GM12878 (cell line): ENCODE measurements at regions not wholly inside any gene's neighbourhood (a gene's known extent, or its start where the extent isn't known, plus 50 kb on each side); places are given as distances from the start of the nearest gene placed in this dataset.

Experiments
- ATAC-seq: fragments of 200-7000 bp; cut with Tn5 transposase; 3 replicates; pipeline ENCODE4 v1.9.1; 2020; ENCODE audit warnings: mild to moderate bottlenecking, moderate library complexity
- BruUV-seq: library from RNA; stranded (reverse); fragments of 400-500 nt; replicated peaks from 2 replicates; lab custom pipeline; 2021; lab: Mats Ljungman, UMichigan
- CTCF ChIA-PET: fragments of 300-600 bp; sonication (Branson Sonifier 250); formaldehyde crosslinking; extraction: SDS; loops from one replicate; lab custom pipeline; 2021; ENCODE audit warnings: inconsistent platforms; lab: Yijun Ruan, JAX
- POLR2A ChIA-PET: fragments of 350-600 bp; formaldehyde crosslinking; extraction: SDS; loops from one replicate; lab custom pipeline; 2021; ENCODE audit warnings: inconsistent platforms; lab: Charles Lee
- RAD21 ChIA-PET: fragments of 300-600 bp; sonication (Branson Sonifier 250); formaldehyde crosslinking; loops from one replicate; lab custom pipeline; 2023; ENCODE audit warnings: antibody characterized with exemption; ENCODE audit not compliant: unreplicated experiment; lab: Charles Lee
- SMC1A ChIA-PET: fragments of 300-600 bp; sonication (Branson Sonifier 250); formaldehyde crosslinking; loops from one replicate; lab custom pipeline; 2023; ENCODE audit not compliant: unreplicated experiment, uncharacterized antibody; lab: Charles Lee
- DNase-seq: peaks from one replicate; pipeline ENCODE4 v3.0.0-alpha.2; 2011; ENCODE audit warnings: low read depth, low spot score
- FAIRE-seq: peaks from 3 replicates; lab custom pipeline; 2011; peaks lifted over from hg19 to GRCh38; lab: Jason Lieb, UNC
- H2AFZ ChIP-seq: 2 replicates; pipeline ENCODE4 v1.6.0; 2011; ENCODE audit warnings: low read depth, low read length, control low read depth; ENCODE audit not compliant: control insufficient read depth
- H3K27ac ChIP-seq: 2 replicates; pipeline ENCODE4 v1.5.1; 2011; ENCODE audit warnings: control low read depth; ENCODE audit not compliant: control insufficient read depth, insufficient read depth
- H3K27me3 ChIP-seq, 2 experiments: replicated peaks in 1 of 2; 2 replicates each; pipeline versions ENCODE4 v1.6.0 to v1.6.1; 2011; ENCODE audit warnings: low read length in 1 of 2; ENCODE audit not compliant: control insufficient read depth in 2 of 2, insufficient read depth in 2 of 2
- H3K36me3 ChIP-seq, 2 experiments: 2 replicates each; pipeline ENCODE4 v1.5.1; 2011; ENCODE audit warnings: low read length in 1 of 2; ENCODE audit not compliant: control insufficient read depth in 2 of 2, insufficient read depth in 2 of 2
- H3K4me1 ChIP-seq: 2 replicates; pipeline ENCODE4 v1.6.1; 2011; ENCODE audit warnings: mild to moderate bottlenecking, low read length, moderate library complexity, mixed read lengths; ENCODE audit not compliant: control insufficient read depth, insufficient read depth
- H3K4me2 ChIP-seq: 2 replicates; pipeline ENCODE4 v1.6.0; 2011; ENCODE audit warnings: control low read depth; ENCODE audit not compliant: control insufficient read depth, insufficient read depth
- H3K4me3 ChIP-seq: fragments of 200-600 bp; sonication (generic); 2 replicates; pipeline ENCODE4 v1.5.1; 2016
- H3K79me2 ChIP-seq: 2 replicates; pipeline ENCODE4 v1.6.0; 2011; ENCODE audit warnings: low read length; ENCODE audit not compliant: control insufficient read depth, insufficient read depth
- H3K9ac ChIP-seq: 2 replicates; pipeline ENCODE4 v1.8.0; 2011; ENCODE audit warnings: low read length, control low read depth, mixed read lengths; ENCODE audit not compliant: control insufficient read depth, insufficient read depth
- H3K9me3 ChIP-seq: replicated peaks from 3 replicates; pipeline ENCODE4 v1.5.1; 2011; ENCODE audit warnings: mild to moderate bottlenecking, low read length; ENCODE audit not compliant: control insufficient read depth, insufficient read depth
- H4K20me1 ChIP-seq: 2 replicates; pipeline ENCODE4 v1.6.0; 2011; ENCODE audit not compliant: control insufficient read depth, insufficient read depth
- BACH1 ChIP-seq: fragments of 450-650 bp; IDR thresholded peaks from 2 replicates; pipeline ENCODE4 v1.6.1; 2017; ENCODE audit warnings: mild to moderate bottlenecking, borderline replicate concordance
- EZH2 ChIP-seq: IDR thresholded peaks from 2 replicates; pipeline ENCODE4 v1.6.1; 2012; ENCODE audit warnings: low read depth, mild to moderate bottlenecking, control low read depth, inconsistent platforms, low read length, borderline replicate concordance; ENCODE audit not compliant: control insufficient read depth
- HCFC1 ChIP-seq: fragments of 150-350 bp; IDR thresholded peaks from 2 replicates; pipeline ENCODE4 v1.6.1; 2014; ENCODE audit warnings: low read length
- HDAC6 ChIP-seq: fragments of 200-600 bp; sonication (generic); IDR thresholded peaks from one replicate; pipeline ENCODE4 v1.8.0; 2017; ENCODE audit warnings: antibody characterized with exemption; ENCODE audit not compliant: unreplicated experiment
- MEF2B ChIP-seq: fragments of 450-650 bp; IDR thresholded peaks from 2 replicates; pipeline ENCODE4 v1.6.1; 2018; ENCODE audit warnings: mild to moderate bottlenecking, moderate library complexity; ENCODE audit not compliant: partially characterized antibody, poor library complexity, severe bottlenecking
- NR2C1 ChIP-seq: fragments of 450-650 bp; IDR thresholded peaks from 2 replicates; pipeline ENCODE4 v1.6.1; 2017; ENCODE audit warnings: antibody characterized with exemption, mild to moderate bottlenecking, moderate library complexity
- RAD51 ChIP-seq: fragments of 450-650 bp; IDR thresholded peaks from 2 replicates; pipeline ENCODE4 v1.6.1; 2016; ENCODE audit warnings: moderate library complexity, mild to moderate bottlenecking, inconsistent platforms
- SREBF2 ChIP-seq: IDR thresholded peaks from 2 replicates; pipeline ENCODE4 v1.6.1; 2012; ENCODE audit warnings: mild to moderate bottlenecking, low read length
- YBX1 ChIP-seq: fragments of 450-650 bp; IDR thresholded peaks from 2 replicates; pipeline ENCODE4 v1.6.1; 2016; ENCODE audit warnings: antibody characterized with exemption
- WGBS: methylation state at CpG from one replicate; pipeline ENCODE4 v1.1.6; 2016; ENCODE audit warnings: low lambda C conversion rate; ENCODE audit not compliant: insufficient replicate concordance, insufficient coverage; ENCODE audit errors: missing lambda C conversion rate; 5-methylcytosine and 5-hydroxymethylcytosine counted together
- in situ Hi-C: fragments of 300-500 bp; cut with MboI; formaldehyde crosslinking; loops from 9 replicates; pipeline ENCODE4 v1.14.3; 2018; ENCODE audit warnings: mixed read lengths
- intact Hi-C: fragments of 100-400 bp; cut with micrococcal nuclease; formaldehyde crosslinking; loops from one replicate; pipeline ENCODE4 v1.14.2; 2022; ENCODE audit not compliant: unreplicated experiment

GRCh38 chr9:71521132-71521531 is 247.2 kb downstream of the CEMIP2 start:
- FAIRE-seq (no peak), DNase-seq (no peak), ATAC-seq (no peak)
- Histone ChIP-seq H3K4me3 (no peak overlapping the region), H3K79me2 (no peaks in the 10 kb centered on the region), H3K36me3 (no peaks in the 10 kb centered on the region), H3K27ac (no peak overlapping the region), H3K4me2 (no peak overlapping the region), H4K20me1 (no peaks in the 10 kb centered on the region), H3K4me1 (no peaks in the 10 kb centered on the region), H3K27me3 (no peaks in the 10 kb centered on the region; a peak in 1 of 4 replicates), H3K9ac (no peak overlapping the region), H3K9me3 (no peaks in the 10 kb centered on the region), H2AFZ (no peak overlapping the region)
- 3% methylated on average over 3 of the region's 3 CpGs for WGBS
- POLR2A ChIA-PET = no interaction called here
- SMC1A ChIA-PET = no interaction called here
- no TSS peak for BruUV-seq
- TF ChIP-seq EZH2 (no peak), MEF2B (no peak), HCFC1 (no peak), SREBF2 (no peak), YBX1 (no peak), HDAC6 (no peak), RAD51 (no peak), NR2C1 (no peak), BACH1 (no peak)
- intact Hi-C loops (no loop called here), in situ Hi-C loops (no loop called here)
- CTCF ChIA-PET = interaction anchor here (1.2 kb wide), 1 partner anchor 11 kb away, joined by 3 read pairs; no protein-coding TSS in a partner anchor
- RAD21 ChIA-PET = no interaction called here
